Ishikawa (cell line): ENCODE measurements at regions not wholly inside any gene's neighbourhood (a gene's known extent, or its start where the extent isn't known, plus 50 kb on each side); places are given as distances from the start of the nearest gene placed in this dataset.

Experiments
- CEBPB ChIP-seq: IDR thresholded peaks from 2 replicates; pipeline ENCODE4 v1.6.1; 2012
- REST ChIP-seq: IDR thresholded peaks from 2 replicates; pipeline ENCODE4 v1.6.1; 2012; ENCODE audit warnings: low read depth, mild to moderate bottlenecking
- TAF1 ChIP-seq: IDR thresholded peaks from 2 replicates; pipeline ENCODE4 v1.6.1; 2012; ENCODE audit warnings: low read depth, mild to moderate bottlenecking
- YY1 ChIP-seq: IDR thresholded peaks from 2 replicates; pipeline ENCODE4 v1.6.1; 2012; ENCODE audit warnings: low read depth

- TF ChIP-seq YY1 (no peak), REST (no peak), CEBPB (no peak), TAF1 (no peak)
These were observed 1058.7 kb upstream of the ACO1 start for GRCh38 chr9:31325778-31326177.
